Epithelial cell of proximal tubule (primary cell): ENCODE measurements at regions not wholly inside any gene's neighbourhood (a gene's known extent, or its start where the extent isn't known, plus 50 kb on each side); places are given as distances from the start of the nearest gene placed in this dataset.

ENCODE experiments used
- DNase-seq: peaks from one replicate; pipeline ENCODE4 v3.0.0-alpha.2; 2011; ENCODE audit warnings: low read depth
- H3K4me3 ChIP-seq: 2 replicates; pipeline ENCODE4 v1.5.1; 2011; ENCODE audit warnings: low read depth, mild to moderate bottlenecking, low read length
- CTCF ChIP-seq: conservative IDR thresholded peaks from 2 replicates; pipeline ENCODE4 v1.5.1; 2012; ENCODE audit warnings: low read depth, mild to moderate bottlenecking, low read length

- H3K4me3 ChIP-seq, result no peak overlapping the region
- no peak for DNase-seq
- no peak for TF ChIP-seq CTCF
These were observed 529.3 kb downstream of the BNC2 start for GRCh38 chr9:16341177-16341576.

- DNase-seq, result no peak
- H3K4me3 ChIP-seq, result no peak overlapping the region
- no peak for TF ChIP-seq CTCF
These were observed 528.0 kb downstream of the BNC2 start for GRCh38 chr9:16342246-16343020.

GRCh38 chr9:16343249-16344237 is 526.9 kb downstream of the BNC2 start:
- H3K4me3 ChIP-seq, result no peak overlapping the region
- no peak for TF ChIP-seq CTCF
- DNase-seq, result no peak

GRCh38 chr9:16344343-16344742 is 526.1 kb downstream of the BNC2 start:
- TF ChIP-seq CTCF, result no peak
- H3K4me3 ChIP-seq, result no peak overlapping the region
- DNase-seq, result no peak

- no peak for TF ChIP-seq CTCF
- no peak overlapping the region for H3K4me3 ChIP-seq
- DNase-seq, result no peak
These were observed 524.6 kb downstream of the BNC2 start for GRCh38 chr9:16345902-16346301.

- DNase-seq, result no peak
- no peak for TF ChIP-seq CTCF
- no peak overlapping the region for H3K4me3 ChIP-seq
These were observed 522.6 kb downstream of the BNC2 start for GRCh38 chr9:16347886-16348285.
